ENCODE measurements at regions not wholly inside any gene's neighbourhood (a gene's known extent, or its start where the extent isn't known, plus 50 kb on each side); places are given as distances from the start of the nearest gene placed in this dataset.

DNA sequence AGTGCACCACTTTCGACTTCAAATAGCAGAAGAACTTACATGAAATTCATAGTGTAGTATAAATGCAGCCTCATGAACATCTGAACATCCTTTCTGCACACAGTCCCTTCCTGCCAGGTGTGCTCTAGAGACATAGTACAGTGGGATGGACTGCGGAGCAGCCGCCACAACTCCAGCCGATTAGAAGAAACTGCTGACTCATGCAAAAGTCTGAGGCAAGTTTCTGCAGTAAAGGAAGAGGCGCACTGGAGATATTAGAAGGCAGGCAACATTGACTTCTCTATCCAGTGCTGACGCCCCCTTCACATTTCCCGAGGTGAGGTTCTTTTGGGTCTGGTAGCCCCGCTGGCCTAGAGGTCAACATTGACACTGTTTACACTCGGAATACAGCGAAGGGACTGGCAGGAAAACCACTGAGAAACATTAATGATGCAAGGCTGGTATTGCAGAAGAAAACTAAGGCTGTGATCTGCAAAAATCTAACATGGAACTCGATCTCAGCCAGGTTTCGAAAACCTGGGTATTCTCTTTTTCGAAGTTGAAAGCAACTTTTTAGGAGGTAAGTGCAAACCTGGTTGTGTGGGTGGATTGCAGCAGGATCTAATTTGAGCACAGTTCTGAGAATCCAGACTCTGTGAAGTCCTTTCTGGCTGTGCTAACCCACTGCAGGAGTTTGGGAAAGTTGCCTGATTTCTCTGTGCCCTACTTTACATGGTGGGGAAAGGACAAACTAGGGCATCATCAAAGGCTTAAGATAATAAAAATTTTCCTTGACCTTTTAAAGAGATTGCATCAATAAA lies 90.7 kb downstream of the CDC7 start:
- Histone ChIP-seq H3K27me3 (ENCODE audit: control insufficient read depth in 3 of 3, insufficient read depth in 3 of 3, low read length in 3 of 3) (no peaks in the 10 kb centered on the region), H3K4me3 (ENCODE audit: low read length in 3 of 3) (no peak overlapping the region), H3K4me1 (ENCODE audit: control insufficient read depth in 3 of 3, insufficient read depth in 3 of 3, low read length in 3 of 3) (no peaks in the 10 kb centered on the region), H3K9me3 (ENCODE audit: control insufficient read depth in 3 of 3, low read length in 3 of 3) (no peaks in the 10 kb centered on the region), H3K27ac (ENCODE audit: low read depth, low read length) (no peak overlapping the region), H3K9ac (ENCODE audit: low read depth in 1 of 3, low read length in 3 of 3) (no peak overlapping the region), H3K36me3 (ENCODE audit: control insufficient read depth in 3 of 3, insufficient read depth in 3 of 3, low read length in 3 of 3) (no peaks in the 10 kb centered on the region)

DNA sequence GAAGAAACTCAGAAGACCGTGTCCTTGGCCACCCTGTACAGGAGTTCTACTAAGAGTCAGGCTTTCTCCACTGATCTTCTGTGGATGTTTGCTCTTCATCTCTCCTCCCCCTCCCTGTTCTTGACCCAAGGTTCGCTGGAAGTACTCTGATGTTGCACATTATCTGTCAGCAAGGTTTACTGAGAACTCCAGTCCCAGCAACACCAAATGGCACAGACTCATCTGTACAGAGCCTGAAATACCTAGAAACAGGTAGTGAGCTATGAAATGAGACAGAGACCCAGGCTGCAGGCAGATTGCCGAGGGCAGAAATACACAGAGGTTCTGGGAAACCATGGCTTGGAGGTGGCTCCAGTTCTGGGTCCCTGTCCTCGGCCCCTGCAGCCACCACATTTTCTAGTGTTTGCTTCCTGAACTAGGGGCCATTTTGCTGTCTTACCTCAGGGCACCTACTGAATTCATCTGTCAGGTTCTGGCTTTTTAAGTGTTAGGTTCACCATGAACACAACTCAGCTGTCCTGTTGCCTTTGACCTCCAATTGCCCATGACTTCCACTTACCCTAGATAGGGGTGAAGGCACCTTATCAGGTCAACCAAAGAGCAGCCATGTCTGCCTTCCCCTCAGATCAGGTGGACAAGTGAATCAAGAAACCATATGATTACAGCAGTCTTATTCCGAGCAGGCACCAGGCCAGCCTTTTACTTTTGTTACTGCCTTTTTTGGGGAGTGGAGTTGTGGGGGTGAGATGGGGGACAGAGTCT lies 92.2 kb downstream of the CDC7 start:
- no peaks in the 10 kb centered on the region for H3K4me1 ChIP-seq (ENCODE audit: control insufficient read depth in 3 of 3, insufficient read depth in 3 of 3, low read length in 3 of 3)
- H3K9ac ChIP-seq (ENCODE audit: low read depth in 1 of 3, low read length in 3 of 3), result no peak overlapping the region
- H3K36me3 ChIP-seq (ENCODE audit: control insufficient read depth in 3 of 3, insufficient read depth in 3 of 3, low read length in 3 of 3), result no peaks in the 10 kb centered on the region

DNA sequence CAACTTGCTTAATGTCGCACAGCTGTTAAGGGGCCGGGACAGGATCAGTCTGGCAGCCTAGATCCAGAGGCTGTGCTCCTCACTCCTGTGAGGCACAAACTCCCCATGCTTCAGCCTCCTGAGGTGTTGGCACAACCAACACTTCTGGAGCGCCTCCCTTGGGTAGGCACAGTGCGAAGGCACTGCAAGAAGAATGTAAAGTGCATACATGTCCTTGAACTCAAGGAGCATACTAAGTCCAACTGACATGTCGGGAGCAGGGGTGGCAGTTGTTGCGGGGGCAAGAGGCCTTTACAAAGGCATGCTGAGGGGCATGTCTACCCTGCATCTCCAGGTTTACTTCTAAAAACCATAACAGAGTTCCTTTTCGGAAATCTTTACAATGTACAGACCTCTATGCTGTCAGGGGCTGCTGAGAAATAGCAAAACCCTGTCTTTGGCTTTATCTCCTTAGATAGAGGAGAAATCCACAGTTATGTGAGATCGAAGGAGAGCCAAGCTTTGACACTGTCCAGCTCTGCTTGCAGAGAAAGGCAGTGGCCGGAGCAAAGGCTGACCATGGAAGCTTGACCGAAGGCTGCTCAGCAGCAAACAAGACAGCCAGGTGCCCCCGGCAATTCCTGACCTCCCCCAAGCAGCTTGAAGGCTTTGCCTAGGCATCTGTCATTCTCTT lies 93.9 kb downstream of the CDC7 start:
- Histone ChIP-seq H3K27me3 (ENCODE audit: control insufficient read depth in 3 of 3, insufficient read depth in 3 of 3, low read length in 3 of 3) (no peaks in the 10 kb centered on the region), H3K9ac (ENCODE audit: low read depth in 1 of 3, low read length in 3 of 3) (no peak overlapping the region), H3K4me1 (ENCODE audit: control insufficient read depth in 3 of 3, insufficient read depth in 3 of 3, low read length in 3 of 3) (no peaks in the 10 kb centered on the region), H3K4me3 (ENCODE audit: low read length in 3 of 3) (no peak overlapping the region), H3K36me3 (ENCODE audit: control insufficient read depth in 3 of 3, insufficient read depth in 3 of 3, low read length in 3 of 3) (no peaks in the 10 kb centered on the region), H3K27ac (ENCODE audit: low read depth, low read length) (no peak overlapping the region), H3K9me3 (ENCODE audit: control insufficient read depth in 3 of 3, low read length in 3 of 3) (no peaks in the 10 kb centered on the region)

More for the DNA sequence above, 92.2 kb downstream of the CDC7 start:
- Histone ChIP-seq H3K27ac (ENCODE audit: low read depth, low read length) (no peak overlapping the region), H3K27me3 (ENCODE audit: control insufficient read depth in 3 of 3, insufficient read depth in 3 of 3, low read length in 3 of 3) (no peaks in the 10 kb centered on the region), H3K9me3 (ENCODE audit: control insufficient read depth in 3 of 3, low read length in 3 of 3) (no peaks in the 10 kb centered on the region), H3K4me3 (ENCODE audit: low read length in 3 of 3) (no peak overlapping the region)

DNA sequence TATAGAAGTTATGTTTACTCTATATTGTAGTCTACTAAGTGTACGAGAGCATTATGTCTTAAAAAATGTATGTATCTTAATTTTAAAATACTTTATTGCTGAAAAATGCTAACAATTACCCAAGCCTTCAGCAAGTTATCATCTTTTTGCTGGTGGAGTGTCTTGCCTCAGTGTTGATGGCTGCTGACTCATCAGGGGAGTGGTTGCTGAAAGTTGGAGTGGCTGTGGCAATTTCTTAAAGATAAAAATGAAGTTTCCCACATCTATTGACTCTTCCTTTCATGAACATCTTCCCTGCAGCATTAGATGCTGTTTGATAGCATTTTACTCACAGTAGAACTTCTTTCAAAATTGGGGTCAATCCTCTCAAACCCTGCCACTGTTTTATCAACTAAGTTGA lies 95.8 kb downstream of the CDC7 start:
- no peak overlapping the region for H3K9ac ChIP-seq (ENCODE audit: low read depth in 1 of 3, low read length in 3 of 3)
- H3K4me1 ChIP-seq (ENCODE audit: control insufficient read depth in 3 of 3, insufficient read depth in 3 of 3, low read length in 3 of 3), result no peaks in the 10 kb centered on the region
- H3K27me3 ChIP-seq (ENCODE audit: control insufficient read depth in 3 of 3, insufficient read depth in 3 of 3, low read length in 3 of 3), result no peaks in the 10 kb centered on the region
- H3K36me3 ChIP-seq (ENCODE audit: control insufficient read depth in 3 of 3, insufficient read depth in 3 of 3, low read length in 3 of 3), result no peaks in the 10 kb centered on the region
- no peak overlapping the region for H3K27ac ChIP-seq (ENCODE audit: low read depth, low read length)
- no peaks in the 10 kb centered on the region for H3K9me3 ChIP-seq (ENCODE audit: control insufficient read depth in 3 of 3, low read length in 3 of 3)
- H3K4me3 ChIP-seq (ENCODE audit: low read length in 3 of 3), result no peak overlapping the region

DNA sequence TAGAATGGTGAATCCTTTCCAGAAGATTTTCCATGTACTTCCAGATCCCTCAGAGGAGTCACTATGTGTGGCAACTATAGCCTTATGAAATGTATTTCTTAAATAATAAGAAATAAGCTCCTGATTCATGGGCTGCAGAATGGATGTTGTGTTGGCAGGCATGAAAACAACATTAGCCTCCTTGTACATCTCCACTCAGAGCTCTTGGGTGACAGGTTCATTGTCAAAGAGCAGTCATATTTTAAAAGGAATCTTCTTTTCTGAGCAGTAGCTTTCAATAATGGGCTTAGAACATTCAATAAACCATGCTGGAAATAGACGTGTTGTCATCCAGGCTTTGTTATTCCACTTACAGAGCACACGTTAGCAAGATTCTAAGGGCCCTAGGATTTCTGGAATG lies 96.6 kb downstream of the CDC7 start:
- Histone ChIP-seq H3K4me3 (ENCODE audit: low read length in 3 of 3) (no peak overlapping the region), H3K9me3 (ENCODE audit: control insufficient read depth in 3 of 3, low read length in 3 of 3) (no peaks in the 10 kb centered on the region), H3K27ac (ENCODE audit: low read depth, low read length) (no peak overlapping the region), H3K4me1 (ENCODE audit: control insufficient read depth in 3 of 3, insufficient read depth in 3 of 3, low read length in 3 of 3) (no peaks in the 10 kb centered on the region), H3K27me3 (ENCODE audit: control insufficient read depth in 3 of 3, insufficient read depth in 3 of 3, low read length in 3 of 3) (no peaks in the 10 kb centered on the region), H3K9ac (ENCODE audit: low read depth in 1 of 3, low read length in 3 of 3) (no peak overlapping the region), H3K36me3 (ENCODE audit: control insufficient read depth in 3 of 3, insufficient read depth in 3 of 3, low read length in 3 of 3) (no peaks in the 10 kb centered on the region)

DNA sequence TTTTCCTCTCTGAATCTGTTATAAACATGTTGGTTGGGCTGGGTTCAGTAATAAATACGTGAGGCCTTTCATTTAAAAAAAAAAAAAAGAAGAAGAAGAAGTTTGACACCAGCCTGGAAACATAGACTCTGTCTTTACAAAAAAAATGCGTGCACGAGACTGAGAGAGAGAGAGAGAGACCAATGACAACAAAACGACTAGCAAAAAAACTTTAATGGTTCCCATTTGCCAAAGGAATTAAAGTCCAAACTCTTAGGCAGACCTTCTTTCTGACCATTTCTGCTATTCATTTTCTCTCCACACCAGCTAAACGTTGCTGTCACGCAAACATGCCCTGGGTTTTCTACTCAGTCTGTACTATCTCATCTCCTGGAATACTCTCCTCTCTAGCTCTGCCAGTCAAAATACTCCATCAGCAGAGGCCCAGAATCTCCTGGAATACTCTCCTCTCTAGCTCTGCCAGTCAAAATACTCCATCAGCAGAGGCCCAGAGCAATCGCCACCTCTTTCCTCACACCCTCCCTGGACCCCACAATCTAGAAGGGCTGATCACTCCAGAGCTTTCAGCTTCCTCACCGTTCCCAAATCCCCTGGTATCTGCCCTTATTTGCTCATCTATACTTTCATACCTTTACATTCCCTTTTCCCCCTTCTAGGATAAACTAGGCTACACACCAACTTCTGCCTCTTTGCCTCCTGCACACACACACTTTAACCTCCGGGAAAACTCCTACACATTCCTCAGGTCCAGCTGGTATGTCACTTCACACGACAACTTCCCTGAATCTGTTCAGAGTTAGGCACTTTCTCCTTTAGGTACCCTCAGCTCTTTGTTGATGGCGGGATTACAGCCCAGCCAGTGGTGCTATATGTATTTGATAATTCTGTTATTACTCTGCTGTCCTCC lies 100.0 kb downstream of the CDC7 start:
- Histone ChIP-seq H3K9ac (ENCODE audit: low read depth in 1 of 3, low read length in 3 of 3) (no peak overlapping the region), H3K4me3 (ENCODE audit: low read length in 3 of 3) (no peak overlapping the region), H3K9me3 (ENCODE audit: control insufficient read depth in 3 of 3, low read length in 3 of 3) (no peaks in the 10 kb centered on the region), H3K36me3 (ENCODE audit: control insufficient read depth in 3 of 3, insufficient read depth in 3 of 3, low read length in 3 of 3) (no peaks in the 10 kb centered on the region), H3K27me3 (ENCODE audit: control insufficient read depth in 3 of 3, insufficient read depth in 3 of 3, low read length in 3 of 3) (no peaks in the 10 kb centered on the region), H3K4me1 (ENCODE audit: control insufficient read depth in 3 of 3, insufficient read depth in 3 of 3, low read length in 3 of 3) (no peaks in the 10 kb centered on the region), H3K27ac (ENCODE audit: low read depth, low read length) (no peak overlapping the region)

DNA sequence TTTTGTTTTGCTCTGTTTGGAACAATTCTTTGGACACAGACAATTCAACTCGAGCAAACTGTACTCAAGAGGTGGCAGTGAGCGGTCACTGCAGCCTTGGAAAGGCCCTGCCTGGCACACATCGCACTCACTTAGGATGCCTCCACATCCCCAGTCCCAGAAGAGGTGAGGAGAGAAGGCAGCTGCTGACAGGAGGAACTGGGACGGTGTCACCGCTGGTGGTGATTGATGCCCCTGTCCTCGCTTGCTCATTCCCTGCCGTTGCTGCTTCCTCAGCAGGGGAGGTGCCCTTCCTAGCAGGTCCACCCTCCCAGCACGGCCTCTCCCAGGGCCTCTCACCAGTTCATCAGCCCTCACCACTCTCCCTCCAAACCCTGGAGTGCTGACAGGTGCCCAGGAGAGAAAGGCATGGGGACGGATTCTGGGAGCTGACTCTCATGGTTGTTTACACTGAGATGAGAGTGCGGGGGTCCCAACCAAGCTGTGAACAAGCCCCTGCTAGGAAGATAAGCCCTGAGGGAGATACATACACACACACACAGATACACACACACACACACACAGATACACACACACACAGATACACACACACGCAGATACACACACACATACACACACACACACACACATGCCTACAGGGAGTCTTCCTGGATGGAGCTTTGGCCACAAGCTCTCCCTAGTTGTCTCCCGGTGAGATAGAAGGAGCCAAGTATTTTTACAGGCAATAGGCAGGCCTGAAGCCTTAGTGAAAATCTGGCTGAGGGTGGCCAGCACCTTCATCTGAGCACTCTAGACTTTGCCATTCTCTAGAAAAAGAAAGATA lies 101.1 kb downstream of the CDC7 start:
- no peaks in the 10 kb centered on the region for H3K27me3 ChIP-seq (ENCODE audit: control insufficient read depth in 3 of 3, insufficient read depth in 3 of 3, low read length in 3 of 3)
- no peaks in the 10 kb centered on the region for H3K36me3 ChIP-seq (ENCODE audit: control insufficient read depth in 3 of 3, insufficient read depth in 3 of 3, low read length in 3 of 3)
- no peaks in the 10 kb centered on the region for H3K9me3 ChIP-seq (ENCODE audit: control insufficient read depth in 3 of 3, low read length in 3 of 3)
- H3K4me1 ChIP-seq (ENCODE audit: control insufficient read depth in 3 of 3, insufficient read depth in 3 of 3, low read length in 3 of 3), result no peaks in the 10 kb centered on the region
- H3K9ac ChIP-seq (ENCODE audit: low read depth in 1 of 3, low read length in 3 of 3), result no peak overlapping the region
- H3K27ac ChIP-seq (ENCODE audit: low read depth, low read length), result no peak overlapping the region
- no peak overlapping the region for H3K4me3 ChIP-seq (ENCODE audit: low read length in 3 of 3)

DNA sequence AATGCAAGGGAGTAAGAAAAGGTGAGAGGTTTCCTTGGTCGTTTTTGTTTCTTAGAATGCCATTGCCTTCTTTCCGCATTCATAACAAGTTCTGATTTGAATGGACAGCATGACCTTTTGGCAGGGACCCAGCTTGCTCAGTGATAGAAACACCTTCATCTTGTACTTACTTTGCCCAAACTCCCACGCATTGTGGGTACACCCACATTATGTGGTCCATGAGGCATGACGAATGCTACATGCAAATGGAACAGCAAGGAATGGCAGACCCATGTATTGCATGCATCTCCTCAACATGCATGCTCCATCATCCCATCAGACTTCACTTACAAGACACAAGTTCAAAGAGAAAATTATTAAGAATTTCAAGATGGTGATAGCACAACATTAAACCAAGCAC lies 102.8 kb downstream of the CDC7 start:
- Histone ChIP-seq H3K4me3 (ENCODE audit: low read length in 3 of 3) (no peak overlapping the region), H3K9ac (ENCODE audit: low read depth in 1 of 3, low read length in 3 of 3) (no peak overlapping the region)

DNA sequence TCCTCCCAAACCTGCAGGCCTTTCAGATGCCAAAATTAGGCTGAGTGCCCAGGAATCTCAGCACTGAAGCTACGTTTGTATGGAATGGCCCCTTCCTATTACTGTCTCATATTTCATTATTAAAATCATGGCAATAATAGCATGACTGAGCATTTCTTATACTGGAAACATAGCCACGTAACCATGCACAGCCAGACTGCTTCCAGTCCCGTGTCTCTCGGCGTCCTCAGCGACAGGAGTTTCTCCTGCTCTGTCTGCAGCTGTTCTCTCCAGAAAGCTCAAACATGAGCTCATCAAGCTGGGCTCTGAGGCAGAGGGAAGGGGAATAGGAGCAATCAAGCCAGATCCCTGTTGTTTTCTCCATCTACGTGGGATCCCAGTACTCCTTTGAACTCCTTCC lies 104.0 kb downstream of the CDC7 start:
- Histone ChIP-seq H3K9ac (ENCODE audit: low read depth in 1 of 3, low read length in 3 of 3) (no peak overlapping the region), H3K27ac (ENCODE audit: low read depth, low read length) (no peak overlapping the region), H3K36me3 (ENCODE audit: control insufficient read depth in 3 of 3, insufficient read depth in 3 of 3, low read length in 3 of 3) (no peaks in the 10 kb centered on the region), H3K27me3 (ENCODE audit: control insufficient read depth in 3 of 3, insufficient read depth in 3 of 3, low read length in 3 of 3) (no peaks in the 10 kb centered on the region), H3K4me3 (ENCODE audit: low read length in 3 of 3) (no peak overlapping the region), H3K4me1 (ENCODE audit: control insufficient read depth in 3 of 3, insufficient read depth in 3 of 3, low read length in 3 of 3) (no peaks in the 10 kb centered on the region), H3K9me3 (ENCODE audit: control insufficient read depth in 3 of 3, low read length in 3 of 3) (no peaks in the 10 kb centered on the region)

More for the DNA sequence above, 102.8 kb downstream of the CDC7 start:
- Histone ChIP-seq H3K9me3 (ENCODE audit: control insufficient read depth in 3 of 3, low read length in 3 of 3) (no peaks in the 10 kb centered on the region), H3K27ac (ENCODE audit: low read depth, low read length) (no peak overlapping the region), H3K36me3 (ENCODE audit: control insufficient read depth in 3 of 3, insufficient read depth in 3 of 3, low read length in 3 of 3) (no peaks in the 10 kb centered on the region), H3K27me3 (ENCODE audit: control insufficient read depth in 3 of 3, insufficient read depth in 3 of 3, low read length in 3 of 3) (no peaks in the 10 kb centered on the region), H3K4me1 (ENCODE audit: control insufficient read depth in 3 of 3, insufficient read depth in 3 of 3, low read length in 3 of 3) (no peaks in the 10 kb centered on the region)

Data from skeletal muscle tissue (tissue), 3 donors.